NCI-H187 treated with DMSO at 0.1 percent for 48 hours (cell line): ENCODE measurements at regions not wholly inside any gene's neighbourhood (a gene's known extent, or its start where the extent isn't known, plus 50 kb on each side); places are given as distances from the start of the nearest gene placed in this dataset.

Experiments used
- DNase-seq: peaks from one replicate; lab custom pipeline; 2025; lab: John Stamatoyannopoulos, UW

GRCh38 chr7:79872176-79872575 lies 262.5 kb upstream of the GNAI1 start:
- no peak for DNase-seq

GRCh38 chr7:79868010-79868409 lies 266.6 kb upstream of the GNAI1 start:
- no peak for DNase-seq

GRCh38 chr7:79862447-79863210 lies 272.0 kb upstream of the GNAI1 start:
- DNase-seq = no peak

- DNase-seq = no peak
These were observed 279.5 kb upstream of the GNAI1 start for GRCh38 chr7:79855172-79855571.

GRCh38 chr7:79854621-79855020 lies 280.0 kb upstream of the GNAI1 start:
- no peak for DNase-seq

- no peak for DNase-seq
These were observed 296.7 kb upstream of the GNAI1 start for GRCh38 chr7:79837915-79838314.

GRCh38 chr7:79833616-79834015 lies 301.0 kb upstream of the GNAI1 start:
- DNase-seq = no peak

GRCh38 chr7:79828866-79829265 lies 305.8 kb upstream of the GNAI1 start:
- DNase-seq = no peak

- DNase-seq = no peak
These were observed 311.2 kb upstream of the GNAI1 start for GRCh38 chr7:79823246-79823951.

GRCh38 chr7:79822620-79823240 lies 311.9 kb upstream of the GNAI1 start:
- no peak for DNase-seq

GRCh38 chr7:79820387-79820786 lies 314.2 kb upstream of the GNAI1 start:
- DNase-seq = peak; percentile 10

- DNase-seq = no peak
These were observed 323.7 kb upstream of the GNAI1 start for GRCh38 chr7:79810916-79811315.

GRCh38 chr7:79806161-79806734 lies 328.4 kb upstream of the GNAI1 start:
- DNase-seq = no peak

- no peak for DNase-seq
These were observed 337.3 kb upstream of the MAGI2 start for GRCh38 chr7:79790656-79791262.

GRCh38 chr7:79789584-79790345 lies 336.3 kb upstream of the MAGI2 start:
- DNase-seq = no peak

GRCh38 chr7:79787623-79788022 lies 334.2 kb upstream of the MAGI2 start:
- DNase-seq = no peak

- no peak for DNase-seq
These were observed 333.6 kb upstream of the MAGI2 start for GRCh38 chr7:79787096-79787495.

- no peak for DNase-seq
These were observed 332.7 kb upstream of the MAGI2 start for GRCh38 chr7:79786187-79786586.

- no peak for DNase-seq
These were observed 332.1 kb upstream of the MAGI2 start for GRCh38 chr7:79785556-79785955.

GRCh38 chr7:79782906-79783305 lies 329.4 kb upstream of the MAGI2 start:
- DNase-seq = no peak

GRCh38 chr7:79782256-79782655 lies 328.8 kb upstream of the MAGI2 start:
- DNase-seq = no peak

GRCh38 chr7:79781716-79782115 lies 328.2 kb upstream of the MAGI2 start:
- no peak for DNase-seq
